KMS-11 (cell line): ENCODE measurements at regions not wholly inside any gene's neighbourhood (a gene's known extent, or its start where the extent isn't known, plus 50 kb on each side); places are given as distances from the start of the nearest gene placed in this dataset.

Source experiments
- H2AFZ ChIP-seq: fragments of 200-600 bp; sonication (generic); 2 replicates; pipeline ENCODE4 v1.6.1; 2016; ENCODE audit warnings: antibody characterized with exemption, mixed run types, low read depth
- H3K27ac ChIP-seq: fragments of 200-600 bp; sonication (generic); 2 replicates; pipeline ENCODE4 v1.6.1; 2016; ENCODE audit warnings: mild to moderate bottlenecking, mixed run types
- H3K27me3 ChIP-seq: fragments of 200-600 bp; sonication (generic); 2 replicates; pipeline ENCODE4 v1.6.1; 2017; ENCODE audit warnings: mild to moderate bottlenecking, low read depth, mixed run types, moderate library complexity; ENCODE audit not compliant: insufficient read depth
- H3K36me3 ChIP-seq: fragments of 200-600 bp; sonication (generic); 2 replicates; pipeline ENCODE4 v1.6.1; 2017; ENCODE audit warnings: mild to moderate bottlenecking, mixed run types; ENCODE audit not compliant: insufficient read depth
- H3K4me1 ChIP-seq: fragments of 200-600 bp; sonication (generic); 2 replicates; pipeline ENCODE4 v1.6.1; 2016; ENCODE audit warnings: mild to moderate bottlenecking, low read depth, mixed run types; ENCODE audit not compliant: poor library complexity, severe bottlenecking
- H3K4me2 ChIP-seq: fragments of 200-600 bp; sonication (generic); 2 replicates; pipeline ENCODE4 v1.7.0; 2016; ENCODE audit warnings: mild to moderate bottlenecking, mixed run types
- H3K4me3 ChIP-seq: fragments of 200-600 bp; sonication (generic); IDR thresholded peaks from 2 replicates; pipeline ENCODE4 v1.6.1; 2017; ENCODE audit warnings: low read depth, low read length, mixed read lengths; ENCODE audit not compliant: insufficient read depth
- H3K79me2 ChIP-seq: fragments of 200-600 bp; sonication (generic); 2 replicates; pipeline ENCODE4 v1.6.1; 2016; ENCODE audit warnings: low read depth, mixed run types; ENCODE audit not compliant: insufficient read depth
- H3K9ac ChIP-seq: fragments of 200-600 bp; sonication (generic); 2 replicates; pipeline ENCODE4 v1.6.1; 2016; ENCODE audit warnings: mild to moderate bottlenecking, mixed run types
- H4K20me1 ChIP-seq: fragments of 200-600 bp; sonication (generic); 2 replicates; pipeline ENCODE4 v1.6.1; 2016; ENCODE audit warnings: mild to moderate bottlenecking, mixed run types; ENCODE audit not compliant: insufficient read depth
- TF ChIP-seq, protein P1 (sequence below): fragments of 200-600 bp; sonication (generic); conservative IDR thresholded peaks from 2 replicates; pipeline ENCODE4 v1.6.1; 2017; ENCODE audit warnings: low read depth, mild to moderate bottlenecking, antibody characterized with exemption, low read length, moderate library complexity, mixed read lengths

- H3K36me3 ChIP-seq: no peaks in the 10 kb centered on the region
- no peaks in the 10 kb centered on the region for H4K20me1 ChIP-seq
- H3K79me2 ChIP-seq: no peaks in the 10 kb centered on the region
- no peak overlapping the region for H3K4me2 ChIP-seq
- no peak overlapping the region for H3K4me3 ChIP-seq
- no peak overlapping the region for H2AFZ ChIP-seq
- H3K4me1 ChIP-seq: peaks cover 2% of the 10 kb centered on the region
- H3K27me3 ChIP-seq: no peaks in the 10 kb centered on the region
- H3K27ac ChIP-seq: no peak overlapping the region
- TF ChIP-seq, protein P1, sequence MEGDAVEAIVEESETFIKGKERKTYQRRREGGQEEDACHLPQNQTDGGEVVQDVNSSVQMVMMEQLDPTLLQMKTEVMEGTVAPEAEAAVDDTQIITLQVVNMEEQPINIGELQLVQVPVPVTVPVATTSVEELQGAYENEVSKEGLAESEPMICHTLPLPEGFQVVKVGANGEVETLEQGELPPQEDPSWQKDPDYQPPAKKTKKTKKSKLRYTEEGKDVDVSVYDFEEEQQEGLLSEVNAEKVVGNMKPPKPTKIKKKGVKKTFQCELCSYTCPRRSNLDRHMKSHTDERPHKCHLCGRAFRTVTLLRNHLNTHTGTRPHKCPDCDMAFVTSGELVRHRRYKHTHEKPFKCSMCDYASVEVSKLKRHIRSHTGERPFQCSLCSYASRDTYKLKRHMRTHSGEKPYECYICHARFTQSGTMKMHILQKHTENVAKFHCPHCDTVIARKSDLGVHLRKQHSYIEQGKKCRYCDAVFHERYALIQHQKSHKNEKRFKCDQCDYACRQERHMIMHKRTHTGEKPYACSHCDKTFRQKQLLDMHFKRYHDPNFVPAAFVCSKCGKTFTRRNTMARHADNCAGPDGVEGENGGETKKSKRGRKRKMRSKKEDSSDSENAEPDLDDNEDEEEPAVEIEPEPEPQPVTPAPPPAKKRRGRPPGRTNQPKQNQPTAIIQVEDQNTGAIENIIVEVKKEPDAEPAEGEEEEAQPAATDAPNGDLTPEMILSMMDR: no peak
- no peak overlapping the region for H3K9ac ChIP-seq
These were observed 325.8 kb upstream of the SPHKAP start for GRCh38 chr2:228507231-228507824.

GRCh38 chr2:228503731-228504130, 322.2 kb upstream of the SPHKAP start:
- Histone ChIP-seq H3K27me3 (no peaks in the 10 kb centered on the region), H2AFZ (no peak overlapping the region), H3K79me2 (no peaks in the 10 kb centered on the region), H4K20me1 (no peaks in the 10 kb centered on the region), H3K27ac (no peak overlapping the region), H3K4me2 (no peak overlapping the region), H3K36me3 (no peaks in the 10 kb centered on the region), H3K4me3 (no peak overlapping the region), H3K4me1 (no peaks in the 10 kb centered on the region), H3K9ac (no peak overlapping the region)
- TF ChIP-seq, protein P1: no peak

- no peak overlapping the region for H3K27ac ChIP-seq
- no peaks in the 10 kb centered on the region for H3K4me1 ChIP-seq
- H3K36me3 ChIP-seq: no peaks in the 10 kb centered on the region
- TF ChIP-seq, protein P1: no peak
- no peak overlapping the region for H3K4me3 ChIP-seq
- H3K4me2 ChIP-seq: no peak overlapping the region
- no peaks in the 10 kb centered on the region for H3K27me3 ChIP-seq
- H4K20me1 ChIP-seq: no peaks in the 10 kb centered on the region
- no peak overlapping the region for H2AFZ ChIP-seq
- no peak overlapping the region for H3K9ac ChIP-seq
- H3K79me2 ChIP-seq: no peaks in the 10 kb centered on the region
These were observed 312.4 kb upstream of the SPHKAP start for GRCh38 chr2:228493852-228494251.

DNA sequence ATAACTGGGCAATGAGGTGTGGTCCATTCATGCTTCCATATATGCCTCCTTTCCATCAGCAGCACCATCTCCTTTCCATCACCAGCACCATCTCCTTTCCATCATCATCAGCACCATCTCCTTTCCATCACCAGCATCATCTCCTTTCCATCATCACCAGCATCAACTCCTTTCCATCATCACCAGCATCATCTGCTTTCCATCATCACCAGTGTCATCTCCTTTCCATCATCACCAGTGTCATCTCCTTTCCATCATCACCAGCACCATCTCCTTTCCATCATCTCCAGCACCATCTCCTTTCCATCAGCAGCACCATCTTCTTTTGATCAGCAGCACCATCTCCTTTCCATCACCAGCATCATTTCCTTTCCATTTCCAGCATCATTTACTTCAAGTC, 297.5 kb upstream of the SPHKAP start:
- TF ChIP-seq, protein P1: no peak
- Histone ChIP-seq H3K4me3 (no peak overlapping the region), H3K36me3 (no peaks in the 10 kb centered on the region), H3K79me2 (no peaks in the 10 kb centered on the region), H3K27me3 (no peaks in the 10 kb centered on the region), H3K4me2 (no peak overlapping the region), H3K4me1 (no peaks in the 10 kb centered on the region), H2AFZ (no peak overlapping the region), H4K20me1 (no peaks in the 10 kb centered on the region), H3K9ac (no peak overlapping the region), H3K27ac (no peak overlapping the region)
